HL-60/S4 treated with retinoic acid at 250 ng/mL for 4 days and 3 days (cell line): ENCODE measurements at regions not wholly inside any gene's neighbourhood (a gene's known extent, or its start where the extent isn't known, plus 50 kb on each side); places are given as distances from the start of the nearest gene placed in this dataset.
"Not testable (repeated sequence)": the region's sequence is repeated elsewhere in the genome, so short reads cannot be mapped to it uniquely, and the experiment has no call there.

Source experiments
- in situ Hi-C: fragments of 300-500 bp; cut with MboI; formaldehyde crosslinking; loops from 2 replicates; pipeline ENCODE4 v1.7.0; 2022; ENCODE audit warnings: low sequenced_read_pairs

DNA sequence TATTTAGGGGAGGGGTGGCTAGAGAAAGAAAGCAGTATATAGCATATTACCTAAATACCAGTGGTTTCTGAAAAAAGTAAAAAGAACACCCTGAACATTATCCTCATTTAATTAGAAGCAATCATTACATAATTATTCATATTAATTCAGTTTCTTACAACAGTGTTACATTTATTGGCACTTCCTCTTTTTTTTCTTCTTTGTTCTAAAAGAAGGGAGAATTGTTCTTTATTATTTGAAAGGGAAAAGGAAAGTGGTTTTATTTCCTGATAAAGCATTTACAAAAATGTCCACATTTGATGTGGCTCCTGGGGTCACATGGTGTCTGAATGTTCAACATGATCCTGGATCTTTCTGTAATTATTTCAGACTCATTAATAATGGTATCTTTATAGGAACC lies 254.9 kb upstream of the ZEB2 start:
- in situ Hi-C loops: no loop called here

GRCh38 chr2:144771348-144771747 lies 251.4 kb upstream of the ZEB2 start:
- in situ Hi-C loops: no loop called here

DNA sequence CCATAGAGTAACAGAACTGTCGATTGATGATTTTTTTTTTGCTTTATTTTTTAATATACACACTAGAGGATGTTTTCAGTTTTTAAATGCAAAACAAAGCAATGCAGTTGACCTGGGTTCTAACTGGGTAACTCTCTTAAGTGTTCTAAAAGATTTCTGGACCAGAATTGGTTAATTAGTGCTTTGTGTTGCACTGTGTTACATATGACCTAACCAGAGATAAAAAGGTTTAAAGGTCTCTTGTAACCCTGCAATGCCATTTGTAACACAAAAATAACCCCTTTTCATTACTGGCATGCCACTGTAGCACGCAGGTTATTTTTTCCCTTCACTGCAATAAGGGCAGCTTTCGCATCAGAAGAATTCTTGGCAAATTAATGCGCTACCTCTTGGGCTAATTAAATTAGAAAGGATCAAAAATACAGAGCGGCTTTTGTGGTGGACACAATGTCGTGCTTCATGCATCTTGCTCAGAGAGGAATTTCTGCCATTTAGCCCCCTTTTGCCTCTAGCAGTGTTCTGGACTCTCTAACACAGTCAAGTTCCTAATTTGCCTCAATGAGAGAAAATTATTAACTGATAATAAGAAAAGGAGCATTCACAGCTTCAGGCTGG lies 250.8 kb upstream of the ZEB2 start:
- in situ Hi-C loops: no loop called here

- in situ Hi-C loops: not testable (repeated sequence)
Measured at GRCh38 chr2:144760939-144761338, 241.0 kb upstream of the ZEB2 start.

GRCh38 chr2:144759746-144760145 lies 239.8 kb upstream of the ZEB2 start:
- in situ Hi-C loops: no loop called here

DNA sequence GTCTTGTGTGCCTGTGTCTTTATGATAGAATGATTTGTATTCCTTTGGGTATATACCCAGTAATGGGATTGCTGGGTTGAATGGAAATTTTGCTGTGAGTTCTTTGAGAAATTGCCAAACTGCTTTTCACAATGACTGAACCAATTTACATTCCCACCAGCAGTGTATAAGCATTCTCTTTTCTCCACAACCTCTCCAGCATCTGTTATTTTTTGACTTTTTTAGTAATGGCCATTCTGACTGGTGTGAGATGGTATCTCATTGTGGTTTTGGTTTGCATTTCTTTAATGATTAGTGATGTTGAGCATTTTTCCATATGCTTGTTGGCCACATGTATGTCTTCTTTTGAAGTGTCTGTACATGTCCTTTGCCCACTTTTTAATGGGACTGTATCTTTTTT lies 238.3 kb upstream of the ZEB2 start:
- in situ Hi-C loops: not testable (repeated sequence)

- in situ Hi-C loops: no loop called here
Measured at GRCh38 chr2:144753416-144753815, 233.5 kb upstream of the ZEB2 start.

DNA sequence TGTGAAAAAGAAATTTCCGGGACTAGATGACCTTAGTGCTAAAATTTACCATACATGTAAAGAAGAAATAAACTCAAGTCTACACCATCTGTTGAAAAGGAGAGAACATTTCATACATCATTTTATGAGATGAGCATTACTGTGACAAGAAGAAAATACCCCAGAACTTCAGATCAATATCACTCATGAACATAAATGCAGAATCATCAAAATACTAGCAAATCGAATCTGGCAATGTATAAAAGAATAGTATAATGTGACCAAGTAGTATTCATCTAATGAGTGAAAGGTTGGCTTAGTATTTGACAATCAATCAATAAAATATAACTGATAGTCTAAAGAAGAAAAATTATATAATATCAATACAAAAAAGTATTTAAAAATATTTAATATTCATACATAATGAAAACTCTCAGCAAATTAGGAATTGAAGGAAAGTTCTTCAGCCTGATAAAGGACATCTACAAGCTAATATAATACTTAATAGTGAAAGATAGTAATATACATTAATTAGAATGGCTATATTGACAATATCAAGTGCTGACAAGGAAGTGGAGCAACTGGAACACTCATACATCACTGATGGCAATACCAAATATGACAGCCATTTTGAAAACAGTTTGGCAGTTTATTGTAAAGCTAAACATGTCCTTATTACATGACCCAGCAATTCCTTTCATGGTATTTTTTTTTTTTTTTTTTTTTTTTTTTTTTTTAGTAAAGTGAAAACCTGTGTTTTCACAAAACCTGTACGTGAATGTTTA lies 231.4 kb upstream of the ZEB2 start:
- in situ Hi-C loops: no loop called here

- in situ Hi-C loops: no loop called here
Measured at GRCh38 chr2:144749188-144749587, 229.3 kb upstream of the ZEB2 start.

- in situ Hi-C loops: no loop called here
Measured at GRCh38 chr2:144748443-144748842, 228.5 kb upstream of the ZEB2 start.

DNA sequence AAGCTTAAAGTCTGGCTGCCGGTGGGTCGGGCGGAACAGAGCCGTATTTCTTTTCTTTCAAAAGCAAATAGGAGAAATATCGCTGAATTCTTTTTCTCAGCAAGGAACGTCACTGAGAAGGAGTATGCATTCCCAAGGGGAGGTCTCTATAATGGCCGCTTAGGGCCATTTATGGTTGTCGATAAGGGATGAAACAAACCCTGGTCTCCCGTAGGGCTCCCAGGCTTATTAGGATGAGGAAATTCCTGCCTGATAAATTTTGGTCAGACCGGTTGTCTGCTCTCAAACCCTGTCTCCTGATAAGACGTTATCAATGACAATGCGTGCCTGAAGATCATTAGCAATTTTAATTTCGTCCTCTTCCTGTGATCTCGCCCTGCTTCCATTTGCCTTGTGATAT lies 227.7 kb upstream of the ZEB2 start:
- in situ Hi-C loops: no loop called here

DNA sequence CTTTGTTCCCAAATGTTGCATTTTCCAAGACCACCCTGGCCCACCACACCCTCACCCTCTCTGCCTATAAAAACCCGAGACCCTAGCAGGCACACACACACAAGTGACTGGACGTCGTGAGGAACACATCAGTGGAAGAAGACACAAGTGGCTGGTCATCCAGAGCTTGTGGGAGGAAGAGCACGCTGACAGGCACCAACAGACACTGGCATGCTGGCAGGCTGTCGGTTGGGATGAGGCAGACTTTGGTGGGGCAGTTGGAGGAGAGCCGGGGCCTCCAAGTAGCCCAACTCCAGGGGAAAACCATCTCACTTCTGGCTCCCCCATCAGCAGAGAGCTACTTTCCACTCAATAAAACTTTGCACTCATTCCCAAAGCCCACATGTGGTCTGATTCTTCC lies 225.5 kb upstream of the ZEB2 start:
- in situ Hi-C loops: no loop called here

GRCh38 chr2:144738749-144739148 lies 218.8 kb upstream of the ZEB2 start:
- in situ Hi-C loops: no loop called here

GRCh38 chr2:144730711-144731110 lies 210.8 kb upstream of the ZEB2 start:
- in situ Hi-C loops: no loop called here

DNA sequence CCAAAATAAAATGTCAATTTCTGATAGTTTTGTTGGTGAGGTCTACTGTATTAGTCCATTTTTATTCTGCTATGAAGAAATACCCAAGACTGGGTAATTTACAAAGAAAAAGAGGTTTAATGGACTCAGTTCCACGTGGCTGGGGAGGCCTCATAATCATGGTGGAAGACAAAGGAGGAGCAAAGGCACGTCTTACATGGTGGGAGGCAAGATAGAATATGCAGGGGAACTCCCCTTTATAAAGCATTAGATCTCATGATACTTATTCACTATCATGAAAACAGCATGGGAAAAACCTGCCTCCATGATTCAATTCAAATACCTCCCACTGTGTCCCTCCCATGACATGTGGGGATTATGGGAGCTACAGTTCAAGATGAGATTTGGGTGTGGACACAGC lies 204.5 kb upstream of the ZEB2 start:
- in situ Hi-C loops: not testable (repeated sequence)

GRCh38 chr2:144718376-144718775 lies 198.5 kb upstream of the ZEB2 start:
- in situ Hi-C loops: no loop called here

DNA sequence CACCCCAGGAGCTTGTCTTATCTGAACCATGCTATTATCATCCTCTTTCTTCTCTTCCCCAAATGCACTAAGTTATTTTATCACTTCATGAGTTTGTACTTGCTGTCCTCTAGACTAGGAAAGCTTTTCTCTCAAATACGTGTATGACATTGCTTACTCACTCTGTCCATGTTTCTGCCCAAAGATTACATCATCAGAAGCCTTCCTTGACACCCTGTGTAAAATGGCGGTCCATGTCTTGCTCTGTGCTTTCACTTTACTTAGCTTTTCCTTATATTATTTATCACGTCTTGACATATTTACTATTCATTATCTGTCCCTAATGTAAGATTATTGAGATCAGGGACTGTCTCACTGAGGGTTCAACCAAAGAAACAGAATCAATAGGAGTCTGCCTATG lies 196.1 kb upstream of the ZEB2 start:
- in situ Hi-C loops: no loop called here

DNA sequence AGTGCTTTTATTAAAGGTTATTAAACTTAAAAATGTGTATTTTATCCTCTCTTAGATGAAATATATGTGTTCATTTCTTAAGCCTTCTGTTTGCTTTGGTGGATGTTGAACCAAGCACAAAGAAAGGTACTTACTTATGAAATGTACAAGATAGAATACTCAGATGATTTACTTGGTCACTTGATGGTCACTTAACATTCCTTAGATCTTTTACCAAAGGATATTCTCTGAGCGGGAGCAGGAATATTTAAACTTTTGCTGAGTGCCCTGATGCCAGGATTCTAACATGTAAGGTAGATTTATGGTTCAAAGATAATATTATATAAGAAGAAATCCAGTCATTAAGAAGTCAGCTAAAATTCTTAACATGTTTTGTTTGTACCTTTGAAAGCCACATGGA lies 193.5 kb upstream of the ZEB2 start:
- in situ Hi-C loops: no loop called here

DNA sequence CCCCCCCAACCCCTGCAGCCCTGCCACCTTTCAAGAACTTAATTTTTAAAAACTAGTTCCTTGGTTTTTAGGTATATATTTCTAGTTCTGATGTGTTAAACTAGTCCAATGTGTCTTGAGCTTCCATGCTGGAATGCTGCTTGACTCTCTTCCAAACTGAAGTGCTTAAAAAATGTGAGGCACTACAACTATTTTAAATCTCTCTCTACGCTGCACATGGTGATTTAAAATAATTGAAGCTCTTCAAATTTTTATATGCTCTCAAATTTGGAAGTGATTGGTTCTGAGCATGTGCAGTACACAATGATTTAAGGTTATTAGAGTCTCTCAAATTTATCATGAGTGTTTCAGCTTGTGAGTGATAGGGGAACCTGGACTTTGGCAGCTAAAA lies 192.6 kb upstream of the ZEB2 start:
- in situ Hi-C loops: no loop called here

DNA sequence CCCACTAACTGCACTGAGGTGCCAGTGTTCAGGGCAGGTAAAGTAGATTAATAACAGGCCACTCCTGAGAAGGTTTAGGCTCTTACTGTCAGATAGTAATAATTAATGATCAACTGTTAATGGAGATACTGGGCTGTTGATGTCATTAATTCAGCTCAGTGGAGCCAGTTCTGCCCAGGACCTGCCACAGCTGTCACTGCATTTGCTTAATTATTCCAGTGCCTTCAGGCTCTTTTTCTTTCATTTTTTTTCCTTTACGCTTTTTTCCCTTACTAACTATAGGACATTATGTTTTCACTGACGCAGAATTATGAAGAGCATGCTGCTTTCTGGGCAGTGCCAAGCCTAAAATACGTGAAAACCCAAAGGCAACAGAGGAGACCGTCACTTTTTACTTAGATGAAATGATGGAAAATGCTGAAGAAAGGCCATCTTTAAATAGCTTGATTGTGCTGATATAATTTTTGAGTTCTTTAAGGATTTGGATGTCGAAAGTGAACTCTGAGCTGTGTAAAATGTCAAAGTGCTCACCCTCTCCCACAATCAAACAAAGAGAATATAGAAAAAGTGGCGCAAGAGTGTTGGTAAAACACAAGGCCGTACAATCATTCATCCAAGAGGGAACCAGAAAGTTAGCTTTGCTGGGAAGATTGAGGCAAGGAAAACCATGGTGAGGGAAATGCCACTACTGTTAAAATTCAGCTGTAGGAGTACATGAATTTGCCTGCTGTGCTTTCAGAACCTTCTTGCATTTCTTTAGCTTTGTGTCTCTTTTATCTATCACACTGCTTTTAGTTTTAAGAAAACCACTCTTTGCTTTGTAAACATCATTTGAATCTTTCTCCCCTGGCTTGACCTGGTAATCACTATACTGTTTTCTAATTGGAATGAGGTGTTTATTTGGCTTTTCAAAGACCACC lies 192.0 kb upstream of the ZEB2 start:
- in situ Hi-C loops: no loop called here

DNA sequence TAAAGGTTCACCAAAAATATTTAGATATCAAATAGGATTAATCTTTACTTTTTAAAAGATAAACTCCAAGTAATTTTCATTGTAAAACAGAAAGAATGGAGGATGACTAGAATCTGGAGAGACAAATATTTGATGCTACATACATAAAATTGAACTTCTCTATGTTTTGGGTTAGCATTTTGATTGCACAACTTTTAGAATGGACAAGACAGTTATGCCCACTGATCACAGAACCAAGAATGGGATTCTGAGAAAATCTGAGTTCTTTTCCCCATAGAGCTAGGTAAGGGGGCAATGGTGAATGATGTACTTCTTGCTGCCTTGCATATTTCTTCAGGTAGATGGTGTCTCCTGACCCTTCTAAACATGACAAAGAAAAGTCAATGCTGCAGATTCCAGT lies 191.2 kb upstream of the ZEB2 start:
- in situ Hi-C loops: no loop called here

DNA sequence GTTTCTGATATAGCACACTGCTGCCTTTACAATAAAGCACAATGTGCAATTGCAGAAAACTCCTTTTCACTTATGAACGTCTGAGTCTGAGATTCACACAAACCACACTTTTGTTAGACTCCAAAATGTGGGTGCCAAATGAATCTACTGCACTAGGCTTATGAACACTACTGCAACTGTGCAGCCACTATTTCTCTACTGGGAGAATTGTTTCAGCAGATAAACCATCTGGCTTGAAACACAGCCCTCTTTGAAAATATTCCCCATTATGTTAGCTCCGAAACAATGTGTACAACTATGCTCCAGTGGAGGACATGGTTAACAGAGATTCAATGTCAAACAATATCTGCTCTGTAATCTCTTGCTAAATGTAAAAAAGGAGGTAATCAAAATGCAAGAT lies 188.7 kb upstream of the ZEB2 start:
- in situ Hi-C loops: no loop called here
